ENCODE measurements at regions not wholly inside any gene's neighbourhood (a gene's known extent, or its start where the extent isn't known, plus 50 kb on each side); places are given as distances from the start of the nearest gene placed in this dataset.

GRCh38 chr2:125596612-125597011 is 1059.3 kb upstream of the GYPC start:
- TF ChIP-seq CTCF (IDR thresholded peaks at IDR 0.05; ENCODE audit: low read length) (no peak), EZH2 (IDR thresholded peaks at IDR 0.05; ENCODE audit: borderline replicate concordance, low read length) (no peak)
